HG03521 (cell line): ENCODE measurements at regions not wholly inside any gene's neighbourhood (a gene's known extent, or its start where the extent isn't known, plus 50 kb on each side); places are given as distances from the start of the nearest gene placed in this dataset.
"Not testable (repeated sequence)": the region's sequence is repeated elsewhere in the genome, so short reads cannot be mapped to it uniquely, and the experiment has no call there.

ENCODE experiments used
- ATAC-seq: cut with Tn5 transposase; IDR thresholded peaks from one replicate; pipeline ENCODE4 v1.9.1; 2021; ENCODE audit warnings: mild to moderate bottlenecking, moderate library complexity; ENCODE audit not compliant: unreplicated experiment

DNA sequence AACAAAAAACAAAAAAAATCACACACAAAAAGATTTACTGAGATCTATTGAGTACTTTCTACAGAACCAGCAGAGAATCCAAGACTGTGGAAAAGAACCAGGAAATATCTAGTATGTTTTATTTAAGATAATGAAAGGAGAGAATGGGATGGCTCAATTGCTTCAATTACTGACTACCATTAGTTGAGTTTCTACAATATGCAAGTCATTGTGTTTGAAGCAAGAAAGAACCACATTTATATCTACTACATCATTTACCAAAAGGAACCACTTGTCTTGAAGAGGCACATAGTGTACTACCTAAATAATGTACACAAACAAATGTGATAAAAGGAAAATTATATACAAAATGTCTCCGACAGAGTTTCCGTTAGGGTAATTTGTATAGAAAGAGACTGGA is 325.9 kb upstream of the TNC start:
- ATAC-seq: no peak

DNA sequence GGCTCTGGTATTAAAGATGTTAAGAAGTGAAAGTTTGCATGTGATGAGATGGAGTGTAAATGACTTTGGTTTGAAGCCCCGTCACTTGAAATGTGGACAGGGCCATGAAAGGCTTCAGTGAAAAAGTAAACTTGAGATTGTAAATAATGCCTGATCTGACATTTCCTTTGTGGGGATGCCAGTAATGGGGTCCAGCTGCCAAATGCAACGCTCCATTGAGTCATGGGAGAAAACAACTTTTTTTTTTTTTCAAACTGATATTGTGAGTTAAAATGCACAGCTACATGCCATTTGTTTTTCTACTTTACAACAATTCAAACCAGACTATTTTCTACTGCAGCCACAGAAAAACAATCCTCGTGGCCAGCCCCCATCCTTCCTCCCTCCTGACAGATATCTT is 327.0 kb upstream of the TNC start:
- no peak for ATAC-seq

DNA sequence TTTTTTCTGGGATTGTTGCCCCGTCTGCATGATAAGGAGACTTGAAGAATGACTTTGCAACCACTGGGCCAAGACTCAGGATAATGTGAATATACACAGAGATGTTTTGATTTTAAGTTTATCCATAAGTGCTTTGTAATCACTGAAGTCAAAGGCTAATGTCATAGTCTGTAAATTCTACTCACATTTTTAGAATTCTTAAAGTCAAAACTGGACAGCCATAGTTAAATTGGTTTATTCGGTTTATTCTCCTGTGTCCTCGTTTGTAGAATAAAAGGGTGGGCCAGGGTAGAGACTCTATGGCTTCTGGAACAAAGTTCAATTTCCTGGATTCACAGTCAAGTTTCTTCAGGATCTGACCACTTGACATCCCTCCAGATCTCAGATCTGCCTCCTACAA is 327.7 kb upstream of the TNC start:
- ATAC-seq: no peak

DNA sequence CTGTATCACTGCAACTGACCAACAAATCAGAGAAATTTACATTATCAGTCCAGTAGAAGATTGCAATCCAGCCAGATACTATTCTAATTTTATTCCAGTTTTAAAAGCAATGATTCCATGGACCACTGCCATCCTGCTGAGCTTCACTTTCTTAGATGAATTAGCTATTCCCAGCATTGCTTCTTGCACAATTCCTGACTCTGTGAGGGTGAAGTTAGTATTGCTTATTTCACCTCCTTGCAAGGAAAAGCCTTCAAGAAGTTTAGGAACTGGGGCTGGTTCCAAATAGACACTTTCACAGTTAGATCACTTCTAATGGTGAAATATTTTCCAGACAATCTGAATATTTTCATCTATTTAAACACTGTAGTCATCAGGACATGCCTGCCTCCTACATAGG is 338.6 kb upstream of the TNC start:
- ATAC-seq: no peak

DNA sequence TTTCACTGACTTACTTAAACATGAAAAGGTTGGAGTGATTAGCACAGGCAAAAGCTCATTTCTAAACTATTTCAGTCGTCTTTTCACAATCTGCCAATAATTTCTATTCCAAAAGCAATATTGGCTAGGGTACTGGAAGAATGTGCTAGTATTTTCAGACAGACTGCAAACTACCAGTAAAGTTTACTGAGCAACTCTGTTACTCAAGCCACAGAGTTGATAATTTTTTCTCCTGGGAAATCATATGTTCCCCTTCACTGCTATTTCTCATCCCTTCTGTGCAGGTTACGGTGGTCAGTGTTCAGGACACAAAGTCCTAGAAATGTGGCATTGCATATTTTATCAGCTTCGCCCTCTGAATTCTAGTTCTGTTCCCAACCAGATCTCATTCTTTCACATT is 343.3 kb upstream of the TNC start:
- ATAC-seq: no peak

DNA sequence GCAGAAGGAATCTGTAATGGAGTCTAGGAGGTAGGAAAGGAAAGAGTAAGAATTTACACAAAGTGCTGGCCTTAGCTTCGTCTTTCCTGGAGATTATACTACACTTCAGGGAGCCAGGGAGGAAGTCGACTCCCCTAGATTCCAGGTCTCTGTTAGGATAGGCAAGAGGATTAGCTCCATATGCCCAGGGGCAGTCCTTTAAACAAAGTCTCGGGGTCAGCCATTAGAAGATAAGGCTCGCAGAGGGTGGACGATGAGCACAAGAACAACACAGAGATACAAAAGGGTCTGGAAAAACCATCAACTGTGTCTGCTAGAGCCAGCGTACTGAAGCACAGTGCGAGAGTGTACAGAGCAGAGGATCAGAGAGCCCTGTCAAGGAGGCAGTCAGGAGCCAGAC is 344.7 kb upstream of the TNC start:
- ATAC-seq: no peak

DNA sequence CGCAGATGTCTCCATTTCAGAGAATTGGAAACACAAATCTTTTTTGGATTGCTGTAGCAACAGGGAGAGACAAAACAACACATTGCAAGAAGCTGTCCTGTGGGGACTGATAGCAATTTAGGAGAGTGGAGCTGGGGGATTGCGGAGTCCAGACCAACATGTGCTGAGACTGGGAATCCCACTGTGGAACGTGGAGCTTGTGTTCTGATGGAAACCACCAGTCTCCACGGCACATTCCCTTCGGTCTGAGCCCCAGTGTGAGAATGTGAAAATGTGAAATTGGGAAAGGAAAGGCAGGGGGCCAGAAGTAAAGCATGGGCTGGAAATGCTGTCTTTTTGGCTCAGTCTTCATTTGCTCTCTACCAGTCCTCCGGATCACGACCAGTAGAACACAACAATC is 348.8 kb upstream of the TNC start:
- ATAC-seq: no peak

DNA sequence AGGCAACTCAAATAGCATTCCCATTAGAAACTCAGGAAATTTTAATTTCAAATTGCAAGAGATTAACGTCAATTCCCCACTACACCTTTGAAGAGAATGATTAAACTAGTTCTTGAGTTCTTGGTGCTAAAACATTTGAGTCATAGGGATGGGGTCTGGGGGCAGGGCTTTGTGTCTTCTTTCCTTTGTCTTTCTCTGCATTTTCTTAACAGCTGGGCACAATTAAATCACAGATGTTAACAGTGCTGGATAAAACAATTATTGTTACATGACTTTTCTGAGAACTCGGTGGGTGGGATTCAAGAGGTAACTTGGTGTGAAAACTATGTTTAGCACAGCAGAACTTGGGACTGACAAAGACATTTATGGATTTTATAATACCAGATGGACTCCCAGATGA is 351.9 kb upstream of the TNC start:
- ATAC-seq: no peak

DNA sequence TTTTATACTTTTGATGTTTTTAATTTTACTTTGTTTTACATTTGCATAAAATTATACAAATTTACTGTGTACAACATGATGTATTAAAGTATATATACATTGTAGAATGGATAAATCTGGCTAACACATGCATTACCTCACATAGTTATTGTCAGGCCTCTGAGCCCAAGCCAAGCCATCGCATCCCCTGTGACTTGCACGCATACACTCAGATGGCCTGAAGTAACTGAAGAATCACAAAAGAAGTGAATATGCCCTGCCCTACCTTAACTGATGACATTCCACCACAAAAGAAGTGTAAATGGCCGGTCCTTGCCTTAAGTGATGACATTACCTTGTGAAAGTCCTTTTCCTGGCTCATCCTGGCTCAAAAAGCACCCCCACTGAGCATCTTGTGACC is 355.1 kb upstream of the TNC start:
- not testable (repeated sequence) for ATAC-seq

DNA sequence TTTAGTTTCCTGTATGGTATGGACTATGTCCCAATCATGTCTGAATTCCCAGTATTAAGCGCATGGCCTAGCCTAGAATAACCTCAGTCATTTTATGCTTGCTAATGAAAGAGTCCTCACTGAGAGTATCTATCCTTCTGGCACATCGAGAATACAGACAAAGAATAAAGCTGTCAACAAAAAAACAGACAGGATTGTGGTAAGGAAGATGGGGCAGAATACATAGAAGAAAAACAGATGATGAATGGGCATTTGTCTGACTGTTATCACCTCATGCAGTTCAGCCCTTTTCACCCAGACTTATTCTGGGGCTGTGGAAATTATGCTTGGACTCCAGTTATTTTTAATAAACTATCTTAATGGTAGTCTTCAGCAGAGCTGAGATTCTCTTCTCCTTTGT is 363.8 kb upstream of the TNC start:
- ATAC-seq: no peak

DNA sequence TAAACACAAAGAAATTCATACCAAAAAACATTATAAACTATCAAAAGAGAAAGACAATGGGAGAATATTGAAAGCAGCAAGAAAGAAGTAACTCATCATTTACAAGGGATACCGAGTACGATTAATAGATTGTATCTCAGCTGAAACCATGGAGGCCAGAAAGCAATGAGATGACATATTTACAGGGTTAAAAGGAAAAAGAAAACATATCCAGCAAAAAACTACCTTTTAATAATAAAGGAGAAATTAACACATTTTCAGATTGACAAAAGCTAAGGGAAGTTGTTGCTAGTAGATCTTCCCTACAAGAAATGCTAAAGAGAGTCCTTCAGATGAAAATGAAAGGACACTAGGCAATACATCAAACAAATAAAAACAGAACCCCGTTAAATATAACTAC is 364.8 kb upstream of the TNC start:
- ATAC-seq: no peak

DNA sequence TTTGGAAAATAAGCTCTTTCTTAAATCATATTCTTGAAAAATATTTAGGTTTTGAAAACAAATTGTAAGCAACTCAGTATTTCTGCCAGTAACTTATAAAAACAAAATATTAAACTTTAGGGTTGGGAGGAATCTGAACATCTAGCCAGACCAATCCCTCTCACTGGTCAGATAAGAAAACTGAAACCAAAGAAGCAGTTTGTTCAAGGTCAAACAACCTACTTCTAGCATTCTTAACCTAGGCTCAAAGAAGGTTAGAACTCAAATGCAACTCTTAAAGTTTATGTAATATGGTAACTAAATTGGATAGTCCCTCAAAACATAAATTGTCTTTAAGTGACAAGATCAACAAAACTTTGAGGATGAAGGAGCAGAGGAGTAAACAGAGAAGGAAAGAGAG is 374.9 kb upstream of the TNC start:
- no peak for ATAC-seq

DNA sequence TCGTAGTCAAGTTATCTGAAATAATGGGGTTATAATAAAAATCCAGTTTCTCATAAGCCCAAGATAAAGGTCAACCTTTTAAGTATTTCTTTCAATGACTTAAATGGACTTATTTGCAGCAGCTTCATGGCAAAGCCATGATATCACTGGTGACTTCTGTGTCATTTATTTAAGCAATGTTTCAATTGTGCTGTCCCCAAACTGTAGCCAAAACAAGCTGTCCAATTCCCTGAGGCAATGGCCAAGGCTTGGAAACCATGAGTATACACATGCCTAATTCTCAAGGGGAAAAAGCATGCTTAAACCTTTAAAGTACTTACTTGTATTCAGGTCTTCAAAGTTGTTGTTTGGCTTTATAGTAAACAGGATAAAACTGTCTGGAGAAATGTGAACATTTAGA is 376.4 kb upstream of the TNC start:
- ATAC-seq: no peak

DNA sequence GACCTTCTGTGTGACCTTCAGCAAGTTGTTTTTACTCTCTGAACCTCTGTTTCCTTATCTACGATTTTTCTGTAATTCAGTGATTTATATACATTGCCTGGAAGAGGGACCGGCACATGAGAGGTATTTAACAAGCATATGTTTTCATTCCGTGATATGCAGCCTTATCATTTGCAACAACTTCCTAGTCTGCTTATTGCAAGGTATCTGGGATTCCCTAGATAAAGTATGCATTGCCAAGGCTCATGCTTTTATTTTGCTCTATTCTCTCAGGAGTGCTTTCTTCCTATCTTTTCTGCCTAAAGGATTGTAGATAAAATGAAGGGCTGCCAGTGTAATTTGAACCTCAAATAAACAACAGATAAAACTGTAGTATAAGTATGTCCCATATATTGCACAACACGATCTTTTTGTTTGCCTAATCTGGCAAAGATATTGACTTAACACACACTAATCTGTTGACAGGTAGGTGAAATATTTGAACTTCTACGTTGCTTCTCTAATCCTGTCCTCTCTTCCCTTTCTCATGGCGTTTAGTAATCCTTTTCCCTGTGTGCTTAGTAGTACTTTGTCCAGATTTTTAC is 377.2 kb upstream of the TNC start:
- ATAC-seq: no peak

DNA sequence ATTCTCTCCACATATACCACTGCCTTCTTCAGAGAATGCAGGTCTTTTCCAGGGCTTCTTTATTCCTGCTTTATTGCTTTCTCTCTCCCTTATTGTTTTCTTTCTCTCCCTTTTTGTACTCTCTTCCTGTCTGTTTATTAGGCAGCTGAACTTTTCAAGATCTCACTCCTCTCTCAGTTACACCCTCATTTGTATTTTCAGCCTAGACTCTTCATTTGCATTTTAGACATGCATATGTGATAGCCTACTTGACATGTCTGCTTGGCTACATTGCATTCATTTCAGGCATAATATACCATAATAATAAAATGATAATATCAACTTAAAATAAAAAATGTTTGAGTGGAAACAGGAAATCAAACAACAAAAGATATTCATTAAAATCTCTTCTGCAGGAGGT is 377.9 kb upstream of the TNC start:
- ATAC-seq: no peak

DNA sequence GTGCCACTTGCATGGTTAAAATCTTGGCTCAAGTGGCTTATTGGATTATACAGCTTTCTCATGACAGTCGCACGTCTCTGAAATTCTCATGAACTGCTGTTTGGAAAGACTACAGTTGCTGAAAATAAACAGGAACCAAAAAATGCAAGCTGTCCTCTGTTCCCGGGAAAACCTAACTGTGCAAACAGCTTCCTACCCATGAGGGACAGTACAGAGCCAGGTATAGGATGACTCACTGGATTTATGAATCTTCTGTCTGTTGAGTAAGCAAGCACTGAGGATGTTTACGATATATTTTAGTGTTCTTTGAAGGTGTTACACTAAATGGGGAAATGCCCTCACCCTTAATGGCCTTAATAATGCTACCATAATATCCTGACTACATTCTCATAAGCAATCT is 380.3 kb upstream of the TNC start:
- no peak for ATAC-seq

DNA sequence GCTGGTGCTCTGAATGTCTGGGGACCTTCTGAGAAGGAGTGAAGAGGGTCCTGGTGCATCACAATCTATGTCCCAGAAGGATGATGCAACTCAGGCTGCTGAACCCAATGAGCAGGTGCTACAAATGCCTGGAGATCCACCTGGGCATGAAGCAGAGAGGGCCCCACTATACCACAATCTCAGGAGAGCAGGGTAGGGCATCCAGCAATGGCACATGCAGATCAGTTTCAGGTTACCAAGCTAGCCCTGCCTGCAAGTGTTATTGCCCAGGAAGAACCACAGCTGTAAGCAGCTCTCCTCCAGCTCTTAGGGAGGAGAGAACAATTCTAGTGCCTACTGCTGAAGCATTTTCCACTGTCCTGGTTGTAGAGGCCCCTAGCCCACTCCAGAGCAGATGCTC is 389.2 kb upstream of the TNC start:
- no peak for ATAC-seq

DNA sequence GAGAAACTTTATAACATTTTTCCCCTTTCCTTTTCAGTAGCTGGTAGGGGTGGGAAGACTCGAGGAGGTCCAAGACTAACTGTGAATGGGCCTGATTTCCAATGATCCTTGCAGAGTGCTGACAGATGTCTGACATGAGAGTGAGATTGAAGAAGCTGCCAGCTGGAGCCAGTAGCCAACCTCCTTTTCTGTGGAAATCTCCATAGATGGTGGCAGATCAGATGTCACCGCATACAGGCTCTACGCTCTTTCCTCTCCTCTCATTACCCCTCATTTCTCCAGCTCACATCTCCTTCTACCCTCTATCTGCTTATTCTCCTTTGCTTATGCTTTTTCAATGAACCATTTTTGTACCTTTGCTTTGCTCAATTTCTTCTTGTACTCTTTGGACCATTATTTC is 395.2 kb upstream of the TNC start:
- no peak for ATAC-seq

DNA sequence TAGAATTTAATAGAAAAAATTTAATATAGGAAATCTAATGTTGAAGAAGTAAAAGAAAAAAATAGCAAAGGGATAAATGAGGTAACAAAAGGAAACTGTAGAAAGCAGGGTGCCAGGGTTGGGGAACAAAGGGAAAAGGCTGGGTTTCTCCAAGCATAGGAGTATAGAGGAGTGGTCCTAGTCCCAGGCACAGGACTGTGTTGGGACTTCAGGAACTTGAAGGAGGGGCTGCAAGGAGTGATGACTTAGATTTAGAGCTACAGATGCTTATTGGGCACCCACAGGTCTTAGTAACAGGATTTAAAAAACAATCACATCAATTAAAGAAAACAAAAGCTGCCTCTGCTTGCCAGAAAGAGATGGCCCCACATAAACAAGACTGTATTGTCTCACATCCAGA is 396.5 kb upstream of the TNC start:
- ATAC-seq: no peak

DNA sequence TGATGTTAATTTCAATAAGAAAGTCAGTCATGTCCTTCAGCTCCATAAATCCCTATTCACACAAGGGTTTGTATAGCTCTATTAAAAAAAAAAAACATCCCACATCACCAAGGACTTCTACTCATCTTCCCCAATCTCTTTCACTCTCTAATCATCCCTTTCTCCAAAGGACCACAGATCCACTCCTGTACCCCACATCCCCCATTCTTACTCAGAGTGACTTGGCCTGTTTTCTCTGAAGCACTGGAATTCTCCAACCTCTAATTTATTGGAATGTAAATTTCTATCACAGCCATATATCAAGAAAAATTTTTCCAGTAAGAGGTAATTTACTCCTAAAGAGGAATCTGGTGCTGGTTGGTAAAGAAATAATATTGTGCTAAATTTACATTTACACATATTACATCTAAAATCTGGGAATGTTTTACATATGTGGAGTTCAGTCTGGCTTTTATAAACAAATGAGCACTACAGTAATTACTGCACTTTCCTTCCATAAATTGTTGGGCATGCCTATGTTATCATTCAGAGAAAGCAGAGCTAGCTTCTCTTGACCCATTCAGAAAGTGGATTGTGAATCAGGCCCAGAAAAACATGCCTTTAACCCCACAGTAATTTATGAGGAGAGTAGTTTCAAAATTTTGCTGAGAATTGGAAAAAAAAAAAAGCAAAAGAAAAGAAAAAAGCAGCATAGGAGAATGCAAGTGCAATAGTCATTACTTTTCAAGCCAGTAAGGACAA is 399.5 kb upstream of the TNC start:
- ATAC-seq: no peak

DNA sequence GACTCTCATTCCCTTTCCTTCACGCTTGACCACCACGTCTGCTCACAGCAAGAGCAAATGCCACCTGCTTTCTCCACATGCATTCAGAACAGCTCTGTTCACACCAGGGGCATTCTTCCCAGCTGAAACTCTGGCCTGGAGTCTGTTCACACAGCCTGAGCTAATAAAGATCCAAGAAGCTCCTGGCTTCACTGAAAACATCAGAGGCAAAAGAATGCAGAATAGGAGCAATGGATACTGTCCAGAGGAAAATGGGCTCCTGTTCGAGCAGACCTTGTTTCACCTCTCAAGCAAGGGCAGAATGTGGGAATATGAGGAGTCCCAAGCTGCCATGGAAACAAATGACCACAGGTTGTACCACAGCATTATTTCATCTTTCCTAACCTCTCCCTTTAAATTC is 402.7 kb upstream of the TNC start:
- ATAC-seq: no peak

DNA sequence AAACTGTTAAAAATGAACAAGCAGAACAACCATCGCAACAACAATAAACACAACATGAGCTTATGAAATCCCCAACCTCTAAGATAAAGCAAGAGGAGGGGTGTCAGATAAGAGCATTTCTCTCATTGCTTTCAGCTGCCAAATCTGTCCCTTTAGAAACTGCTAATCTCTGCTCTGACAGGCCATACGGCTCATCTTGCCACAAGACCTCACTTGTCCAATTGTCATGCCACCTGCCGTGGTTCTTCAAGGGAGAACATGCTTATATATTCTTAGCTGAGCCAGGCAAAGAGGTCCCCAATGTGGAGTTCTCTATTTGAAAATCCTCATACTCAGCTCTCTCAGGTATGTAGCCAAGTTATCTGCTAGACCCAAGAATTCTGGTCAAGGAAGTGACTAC is 405.0 kb upstream of the TNC start:
- no peak for ATAC-seq

DNA sequence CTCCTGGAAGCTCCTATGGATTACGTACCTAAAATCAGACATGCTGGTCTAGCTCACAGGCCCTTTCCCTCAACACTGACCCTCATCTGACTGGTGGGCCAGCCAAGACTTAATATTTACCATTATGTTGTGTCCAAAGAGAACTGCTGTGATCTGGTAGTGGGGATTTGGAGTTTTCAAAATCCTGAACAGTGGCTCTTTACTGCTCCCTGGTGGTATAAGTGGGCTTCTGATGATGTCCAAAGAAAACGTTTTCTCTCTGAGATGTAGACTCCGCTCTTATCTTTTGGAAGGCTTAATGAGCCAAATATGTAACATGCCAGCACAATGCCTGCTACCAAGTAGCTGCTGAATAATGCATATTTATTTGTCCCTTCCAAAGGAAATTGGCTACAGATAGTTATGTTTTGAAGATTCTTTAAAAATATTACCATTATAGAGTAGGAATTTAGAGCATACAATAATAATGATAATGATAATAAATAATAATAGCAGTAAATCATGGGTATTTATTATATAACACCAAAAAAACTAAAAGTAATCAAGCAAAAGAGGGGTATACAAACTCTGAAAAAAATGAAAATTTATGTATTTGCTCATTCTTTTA is 406.6 kb upstream of the TNC start:
- no peak for ATAC-seq
